GM21390 (cell line): ENCODE measurements at regions not wholly inside any gene's neighbourhood (a gene's known extent, or its start where the extent isn't known, plus 50 kb on each side); places are given as distances from the start of the nearest gene placed in this dataset.
"Not testable (repeated sequence)": the region's sequence is repeated elsewhere in the genome, so short reads cannot be mapped to it uniquely, and the experiment has no call there.

ENCODE experiments used
- ATAC-seq: cut with Tn5 transposase; IDR thresholded peaks from one replicate; pipeline ENCODE4 v1.9.1; 2021; ENCODE audit not compliant: unreplicated experiment

GRCh38 chr9:41367301-41367700 lies 178.2 kb upstream of the ZNG1F start:
- not testable (repeated sequence) for ATAC-seq

DNA sequence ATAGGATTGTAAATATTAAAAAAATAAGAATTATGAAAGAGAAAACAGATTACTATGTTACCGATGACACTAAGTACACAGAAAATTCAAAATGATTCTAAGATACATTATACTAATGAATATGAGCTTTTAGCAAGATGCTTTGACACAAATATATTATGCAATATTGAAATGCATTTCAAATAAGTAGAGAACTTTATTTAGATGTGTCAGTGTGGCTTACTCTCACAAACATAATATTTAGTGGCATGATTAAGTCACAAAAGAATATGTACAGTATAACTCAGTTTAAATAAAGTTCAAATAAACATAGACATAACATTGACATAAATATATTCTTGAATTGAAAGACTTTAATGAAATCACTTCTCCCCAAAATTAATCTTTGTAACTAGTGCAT lies 172.7 kb upstream of the ZNG1F start:
- not testable (repeated sequence) for ATAC-seq

DNA sequence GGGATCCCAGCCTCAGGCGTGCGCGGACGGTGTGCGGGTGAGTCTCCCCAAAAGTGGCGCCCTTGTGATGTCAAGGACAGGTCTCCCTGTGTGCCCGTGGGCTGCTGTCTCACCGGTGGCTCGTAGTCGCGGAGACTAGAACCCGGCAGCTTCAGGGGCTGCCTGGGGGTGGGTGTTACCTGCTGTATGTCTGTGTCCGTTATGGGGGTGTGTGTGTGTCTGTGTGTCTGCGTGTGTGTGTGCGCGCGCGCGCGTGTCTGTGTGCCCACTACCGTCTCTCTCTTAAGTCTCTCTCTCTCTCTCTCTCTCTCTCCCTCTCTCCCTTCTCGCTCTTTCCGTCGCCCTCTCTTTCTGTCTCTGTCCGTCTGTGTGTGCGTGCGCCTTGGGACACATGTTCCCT lies 170.0 kb upstream of the ZNG1F start:
- peak; percentile 61 for ATAC-seq

- not testable (repeated sequence) for ATAC-seq
Measured at GRCh38 chr9:41358682-41359081, 169.6 kb upstream of the ZNG1F start.

- not testable (repeated sequence) for ATAC-seq
Measured at GRCh38 chr9:41357918-41358404, 168.8 kb upstream of the ZNG1F start.

DNA sequence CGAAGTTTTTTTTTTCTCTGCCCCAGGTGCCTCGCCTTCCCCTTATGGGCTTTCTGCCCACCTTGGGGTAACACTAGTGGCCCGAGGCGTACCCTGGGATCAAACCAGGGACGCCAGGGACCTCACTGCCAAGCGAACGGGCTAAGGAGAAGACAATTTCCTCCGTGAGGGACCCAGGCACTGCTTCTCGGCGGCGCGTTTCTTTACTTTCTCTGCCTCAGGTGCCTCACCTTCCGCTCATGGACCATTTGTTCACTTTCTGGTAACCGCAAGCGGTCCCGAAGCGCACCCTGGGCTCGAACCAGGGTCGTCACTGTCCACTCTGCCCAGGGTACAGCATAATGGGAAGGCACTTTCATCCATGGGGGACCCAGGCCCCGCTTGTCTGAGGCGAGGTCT lies 168.2 kb upstream of the ZNG1F start:
- not testable (repeated sequence) for ATAC-seq

DNA sequence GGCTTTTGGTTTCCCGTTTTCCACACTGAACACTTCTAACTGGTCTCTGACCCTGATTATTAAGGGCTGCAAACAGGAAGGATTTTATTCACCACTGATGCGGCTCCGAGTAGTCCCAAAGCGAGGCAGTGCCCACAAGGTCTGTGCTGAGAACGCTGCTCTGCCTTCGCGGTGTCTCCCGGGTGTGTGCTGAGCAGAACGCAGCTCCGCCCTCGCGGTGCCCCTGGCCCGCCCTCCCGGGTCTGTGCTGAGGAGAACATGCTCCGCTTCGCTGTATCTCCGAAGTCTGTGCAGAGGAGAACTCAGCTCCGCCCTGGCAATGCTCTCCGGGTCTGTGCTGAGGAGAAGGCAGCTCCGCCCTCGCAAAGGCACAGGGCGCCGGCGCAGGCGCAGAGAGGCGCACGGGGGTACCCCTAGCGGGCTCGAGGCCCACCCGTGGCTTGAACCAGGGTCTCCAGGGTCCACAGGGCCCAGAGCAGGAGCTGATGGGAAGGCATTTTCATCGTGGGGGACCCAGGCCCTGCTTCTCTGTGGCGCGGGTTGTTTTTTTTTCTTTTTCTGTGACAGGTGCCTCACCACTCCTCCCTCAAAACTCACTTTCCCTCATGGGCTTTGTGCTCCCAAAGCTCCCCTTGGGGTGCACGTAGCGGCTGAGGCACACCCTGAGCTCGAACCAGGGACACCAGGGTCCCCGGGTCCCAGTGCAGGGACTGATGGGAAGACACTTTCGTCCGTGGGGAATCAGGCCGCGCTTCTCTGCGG lies 167.7 kb upstream of the ZNG1F start:
- ATAC-seq, result not testable (repeated sequence)

DNA sequence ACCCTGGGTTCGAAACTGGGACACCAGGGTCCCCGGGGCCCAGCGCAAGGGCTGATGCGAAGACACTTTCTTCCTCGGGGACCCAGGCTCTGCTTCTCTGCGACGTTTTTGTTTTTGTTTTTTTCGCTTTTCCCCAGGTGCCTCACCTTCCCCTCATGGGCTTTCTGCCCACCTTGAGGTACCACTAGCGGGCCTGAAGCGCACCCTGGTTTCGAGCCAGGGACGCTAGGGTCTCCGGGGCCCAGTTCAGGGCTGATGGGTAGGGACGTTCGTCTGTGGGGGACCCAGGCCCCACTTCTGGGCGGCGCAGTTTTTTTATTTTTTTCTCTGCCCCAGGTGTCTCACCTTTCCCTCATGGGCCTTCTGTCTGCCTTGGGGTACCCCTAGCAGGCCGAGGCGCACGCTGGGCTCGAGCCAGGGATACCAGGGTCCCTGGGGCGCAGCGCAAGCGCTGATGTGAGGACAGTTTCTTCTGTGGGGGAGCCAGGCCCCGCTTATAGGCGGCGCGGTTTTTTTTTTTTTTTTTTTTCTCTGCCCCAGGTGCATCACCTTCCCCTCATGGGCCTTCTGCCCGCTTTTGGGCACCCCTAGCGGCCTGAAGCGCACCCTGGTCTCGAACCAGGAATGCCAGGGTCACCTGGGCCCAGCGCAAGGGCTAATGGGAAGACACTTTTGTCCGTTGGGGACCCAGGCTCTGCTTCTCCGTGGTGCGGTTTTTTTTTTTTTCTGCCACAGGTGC lies 166.8 kb upstream of the ZNG1F start:
- not testable (repeated sequence) for ATAC-seq

GRCh38 chr9:41354978-41355377 lies 165.9 kb upstream of the ZNG1F start:
- not testable (repeated sequence) for ATAC-seq

GRCh38 chr9:41354060-41354934 lies 165.2 kb upstream of the ZNG1F start:
- ATAC-seq, result not testable (repeated sequence)

GRCh38 chr9:41353026-41353425 lies 163.9 kb upstream of the ZNG1F start:
- ATAC-seq, result not testable (repeated sequence)

- ATAC-seq, result not testable (repeated sequence)
Measured at GRCh38 chr9:41352390-41352789, 163.3 kb upstream of the ZNG1F start.

GRCh38 chr9:41347893-41348292 lies 158.8 kb upstream of the ZNG1F start:
- not testable (repeated sequence) for ATAC-seq

GRCh38 chr9:41332562-41332961 lies 143.4 kb upstream of the ZNG1F start:
- ATAC-seq, result not testable (repeated sequence)

- ATAC-seq, result not testable (repeated sequence)
Measured at GRCh38 chr9:41321277-41321676, 132.2 kb upstream of the ZNG1F start.

DNA sequence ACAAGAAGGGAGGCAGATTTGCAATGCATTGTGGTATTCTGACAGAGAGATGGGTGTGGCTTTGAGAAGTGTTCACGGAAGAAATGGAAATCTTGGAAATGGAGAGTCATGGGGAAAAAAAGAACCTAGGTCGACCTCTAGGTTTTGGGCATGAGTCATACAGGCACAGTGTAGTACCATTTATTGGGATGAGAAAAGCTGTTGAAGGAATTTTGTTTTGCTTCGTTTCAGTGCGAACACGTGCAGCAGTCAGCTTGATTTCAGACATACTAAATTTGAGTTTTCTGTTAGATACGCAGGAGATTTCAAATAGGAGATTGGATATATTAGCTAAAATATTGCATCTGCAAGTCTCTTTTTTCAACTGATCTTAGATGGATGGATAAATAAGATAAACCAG lies 119.8 kb upstream of the ZNG1F start:
- ATAC-seq, result not testable (repeated sequence)

DNA sequence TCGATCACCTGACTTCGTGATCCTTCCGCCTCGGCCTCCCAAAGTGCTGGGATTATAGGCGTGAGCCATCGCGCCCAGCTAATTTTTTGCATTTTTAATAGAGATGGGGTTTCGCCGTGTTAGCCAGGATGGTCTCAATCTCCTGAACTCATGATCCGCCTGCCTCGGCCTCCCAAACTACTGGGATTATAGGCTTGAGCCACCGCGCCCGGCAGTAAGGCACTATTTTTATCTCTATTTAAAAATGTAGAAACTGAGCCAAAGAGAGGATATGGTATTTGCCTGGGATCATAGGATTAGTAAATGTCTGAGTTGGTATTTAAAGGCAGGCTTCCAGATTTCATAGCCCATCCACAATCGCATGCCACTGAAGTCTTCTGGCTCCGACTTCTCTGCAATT lies 96.6 kb upstream of the ZNG1F start:
- not testable (repeated sequence) for ATAC-seq

DNA sequence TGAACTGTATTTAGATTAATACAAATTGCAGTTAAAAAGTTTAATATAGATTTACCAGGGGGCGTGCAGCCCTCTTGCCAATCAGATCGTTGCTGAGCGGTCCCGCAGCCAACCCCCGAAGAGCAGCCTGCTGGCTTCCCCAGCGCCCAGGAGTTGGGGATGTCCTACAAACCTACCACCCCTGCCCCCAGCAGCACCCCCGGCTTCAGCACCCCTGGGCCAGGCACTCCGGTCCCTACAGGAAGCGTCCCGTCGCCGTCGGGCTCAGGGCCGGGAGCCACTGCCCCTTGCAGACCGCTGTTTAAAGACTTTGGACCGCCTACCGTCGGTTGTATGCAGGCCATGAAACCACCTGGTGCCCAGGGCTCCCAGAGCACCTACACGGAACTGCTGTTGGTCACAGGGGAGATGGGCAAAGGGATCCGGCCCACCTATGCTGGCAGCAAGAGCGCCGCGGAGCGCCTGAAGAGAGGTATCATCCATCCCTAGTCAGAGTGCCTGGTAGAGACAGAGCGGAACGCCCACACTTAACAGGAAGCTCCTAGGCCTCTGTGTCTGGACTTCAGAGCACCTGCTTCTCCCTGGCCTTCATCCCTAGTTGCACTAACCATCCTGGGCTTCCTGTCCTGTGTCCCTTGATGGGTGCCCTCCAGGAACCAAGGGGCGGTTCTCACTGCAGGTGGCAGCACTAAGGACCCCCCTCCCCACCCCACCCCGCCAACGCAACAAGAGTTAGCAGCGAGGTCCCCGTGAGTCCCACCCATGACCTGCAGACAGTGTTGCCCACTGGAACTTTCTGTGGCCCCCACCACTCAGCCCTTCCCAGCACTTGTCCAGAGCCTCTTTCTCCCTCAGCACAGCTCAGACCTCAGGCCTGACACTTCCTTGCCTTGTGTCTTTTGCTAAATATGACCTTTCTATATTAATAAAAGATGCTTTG lies 91.5 kb upstream of the ZNG1F start:
- not testable (repeated sequence) for ATAC-seq

GRCh38 chr9:41279437-41279836 lies 90.3 kb upstream of the ZNG1F start:
- not testable (repeated sequence) for ATAC-seq

- ATAC-seq, result not testable (repeated sequence)
Measured at GRCh38 chr9:41279033-41279432, 89.9 kb upstream of the ZNG1F start.
